ENCODE measurements at regions not wholly inside any gene's neighbourhood (a gene's known extent, or its start where the extent isn't known, plus 50 kb on each side); places are given as distances from the start of the nearest gene placed in this dataset.

DNA sequence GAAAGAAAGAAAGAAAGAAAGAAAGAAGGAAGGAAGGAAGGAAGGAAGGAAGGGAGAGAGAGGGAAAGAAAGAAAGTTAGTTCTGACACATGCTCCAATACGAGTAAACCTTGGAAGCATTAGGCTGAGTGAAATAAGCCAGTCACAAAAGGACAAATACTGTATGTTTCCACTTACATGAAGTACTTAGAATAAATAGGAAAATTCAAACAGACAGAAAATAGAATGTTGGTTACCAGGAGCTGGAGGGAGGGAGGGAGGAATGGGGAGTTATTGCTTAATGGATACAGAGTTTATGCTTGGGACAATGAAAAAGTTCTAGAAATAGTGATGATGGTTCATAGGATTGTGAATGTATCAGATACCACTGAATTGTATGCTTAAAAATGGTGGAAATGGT lies 75.2 kb upstream of the CDH4 start:
- H3K27ac ChIP-seq (ENCODE audit: low read depth, low read length) = no peak overlapping the region
- no peaks in the 10 kb centered on the region for H3K79me2 ChIP-seq (ENCODE audit: control insufficient read depth, insufficient read depth, low read length, unreplicated experiment)
- peaks cover 3% of the 10 kb centered on the region for H3K4me1 ChIP-seq (ENCODE audit: control insufficient read depth, insufficient read depth, low read length, unreplicated experiment)
- no peaks in the 10 kb centered on the region for H3K27me3 ChIP-seq (ENCODE audit: insufficient read depth, low read length)
- H3K36me3 ChIP-seq (ENCODE audit: insufficient read depth, low read length) = no peaks in the 10 kb centered on the region
- no peak overlapping the region for H3K4me3 ChIP-seq (ENCODE audit: low read depth, low read length)
- no peak overlapping the region for H2AFZ ChIP-seq (ENCODE audit: low read length, unreplicated experiment)

- H3K4me3 ChIP-seq (ENCODE audit: low read depth, low read length) = no peak overlapping the region
- H3K79me2 ChIP-seq (ENCODE audit: control insufficient read depth, insufficient read depth, low read length, unreplicated experiment) = no peaks in the 10 kb centered on the region
- no peak overlapping the region for H2AFZ ChIP-seq (ENCODE audit: low read length, unreplicated experiment)
- H3K36me3 ChIP-seq (ENCODE audit: insufficient read depth, low read length) = no peaks in the 10 kb centered on the region
- no peak overlapping the region for H3K27ac ChIP-seq (ENCODE audit: low read depth, low read length)
- no peaks in the 10 kb centered on the region for H3K27me3 ChIP-seq (ENCODE audit: insufficient read depth, low read length)
- peaks cover 3% of the 10 kb centered on the region for H3K4me1 ChIP-seq (ENCODE audit: control insufficient read depth, insufficient read depth, low read length, unreplicated experiment)
Measured at GRCh38 chr20:61178551-61179071, 73.5 kb upstream of the CDH4 start.

- no peaks in the 10 kb centered on the region for H3K36me3 ChIP-seq (ENCODE audit: insufficient read depth, low read length)
- no peaks in the 10 kb centered on the region for H3K79me2 ChIP-seq (ENCODE audit: control insufficient read depth, insufficient read depth, low read length, unreplicated experiment)
- no peak overlapping the region for H3K4me3 ChIP-seq (ENCODE audit: low read depth, low read length)
- no peaks in the 10 kb centered on the region for H3K27me3 ChIP-seq (ENCODE audit: insufficient read depth, low read length)
- no peak overlapping the region for H2AFZ ChIP-seq (ENCODE audit: low read length, unreplicated experiment)
- no peak overlapping the region for H3K27ac ChIP-seq (ENCODE audit: low read depth, low read length)
- H3K4me1 ChIP-seq (ENCODE audit: control insufficient read depth, insufficient read depth, low read length, unreplicated experiment) = peaks cover 21% of the 10 kb centered on the region
Measured at GRCh38 chr20:61184194-61184593, 67.9 kb upstream of the CDH4 start.

DNA sequence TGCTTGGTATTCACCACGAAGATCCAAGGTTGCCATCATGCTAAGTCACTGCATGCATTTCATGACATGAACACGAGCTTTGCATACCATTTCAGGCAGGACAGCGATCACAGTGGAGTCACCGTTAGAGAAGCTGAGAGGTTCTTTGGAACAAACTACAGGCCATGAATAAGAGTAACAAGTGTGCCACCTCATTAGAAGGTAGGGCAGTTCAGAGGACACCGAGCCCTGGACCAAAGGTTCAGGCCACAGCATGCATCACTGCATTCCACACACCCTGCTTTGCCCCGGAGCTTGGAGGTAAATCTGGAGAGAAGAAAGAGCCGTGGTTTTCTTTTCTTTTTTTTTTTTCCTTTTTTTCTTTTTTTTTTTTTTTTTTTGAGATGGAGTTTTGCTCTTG lies 66.9 kb upstream of the CDH4 start:
- H3K79me2 ChIP-seq (ENCODE audit: control insufficient read depth, insufficient read depth, low read length, unreplicated experiment) = no peaks in the 10 kb centered on the region
- H3K27ac ChIP-seq (ENCODE audit: low read depth, low read length) = peak overlapping the region; percentile 97
- peaks cover 21% of the 10 kb centered on the region for H3K4me1 ChIP-seq (ENCODE audit: control insufficient read depth, insufficient read depth, low read length, unreplicated experiment)
- no peak overlapping the region for H2AFZ ChIP-seq (ENCODE audit: low read length, unreplicated experiment)
- H3K27me3 ChIP-seq (ENCODE audit: insufficient read depth, low read length) = no peaks in the 10 kb centered on the region
- H3K36me3 ChIP-seq (ENCODE audit: insufficient read depth, low read length) = no peaks in the 10 kb centered on the region
- H3K4me3 ChIP-seq (ENCODE audit: low read depth, low read length) = no peak overlapping the region

DNA sequence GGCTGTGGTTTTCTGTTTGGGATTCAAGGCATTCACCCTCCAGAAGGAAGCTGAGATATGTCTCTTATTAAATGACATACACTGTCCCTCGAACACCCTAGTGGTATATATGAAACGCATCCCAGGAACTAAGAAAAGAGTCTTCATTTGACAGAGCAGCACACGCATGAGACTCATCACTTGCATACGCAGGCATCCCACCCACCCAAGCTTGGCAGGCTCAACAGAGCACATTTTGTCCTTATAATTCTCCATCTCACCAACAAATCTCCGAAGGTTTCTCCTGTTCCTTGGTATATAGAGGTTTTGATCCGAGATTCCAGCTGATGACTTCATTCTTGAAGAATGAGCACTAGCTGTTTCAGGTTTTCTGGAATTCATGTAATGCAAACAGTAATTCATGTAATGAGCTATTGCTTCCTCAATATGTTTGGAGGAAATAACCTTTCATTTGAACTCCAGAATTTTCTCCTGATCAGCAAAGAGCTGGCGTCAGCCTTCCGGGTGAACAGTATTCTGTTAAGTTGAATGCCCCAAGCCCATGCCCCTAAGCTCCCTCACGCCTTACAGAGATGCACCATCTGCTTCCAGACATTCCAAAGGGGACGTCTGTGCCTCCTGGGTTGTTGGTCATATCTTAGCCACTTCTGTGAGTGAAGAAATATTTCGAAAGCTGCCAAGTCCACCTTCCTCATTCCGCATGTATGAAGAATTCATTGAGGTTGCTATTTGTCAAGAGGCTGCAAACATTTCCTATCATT lies 66.0 kb upstream of the CDH4 start:
- Histone ChIP-seq H3K4me1 (ENCODE audit: control insufficient read depth, insufficient read depth, low read length, unreplicated experiment) (peaks cover 21% of the 10 kb centered on the region), H3K27ac (ENCODE audit: low read depth, low read length) (peak overlapping the region; percentile 97), H3K4me3 (ENCODE audit: low read depth, low read length) (peak overlapping the region; percentile 57), H3K36me3 (ENCODE audit: insufficient read depth, low read length) (no peaks in the 10 kb centered on the region), H2AFZ (ENCODE audit: low read length, unreplicated experiment) (no peak overlapping the region), H3K79me2 (ENCODE audit: control insufficient read depth, insufficient read depth, low read length, unreplicated experiment) (no peaks in the 10 kb centered on the region), H3K27me3 (ENCODE audit: insufficient read depth, low read length) (no peaks in the 10 kb centered on the region)

GRCh38 chr20:61186771-61187472 lies 65.1 kb upstream of the CDH4 start:
- no peaks in the 10 kb centered on the region for H3K27me3 ChIP-seq (ENCODE audit: insufficient read depth, low read length)
- no peaks in the 10 kb centered on the region for H3K36me3 ChIP-seq (ENCODE audit: insufficient read depth, low read length)

DNA sequence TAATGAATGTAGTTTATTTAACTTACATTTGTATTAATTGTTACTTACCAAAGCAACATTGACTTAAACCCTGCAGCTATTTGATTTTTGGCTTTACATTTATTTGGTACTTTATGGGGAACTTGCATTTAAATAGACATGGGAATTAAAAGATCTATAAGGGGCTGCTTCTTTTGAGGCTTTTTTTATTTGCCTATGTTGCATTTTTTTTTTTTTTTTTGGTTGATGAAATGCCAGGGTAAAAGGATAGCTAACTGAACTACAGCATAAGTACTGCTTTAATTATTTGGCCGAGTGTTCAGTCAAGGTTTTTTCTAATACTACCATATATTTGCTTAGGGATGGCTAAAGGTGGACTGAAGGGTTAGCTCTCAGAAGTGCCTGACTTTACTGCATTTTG lies 62.5 kb upstream of the CDH4 start:
- H3K79me2 ChIP-seq (ENCODE audit: control insufficient read depth, insufficient read depth, low read length, unreplicated experiment) = no peaks in the 10 kb centered on the region

More at GRCh38 chr20:61186771-61187472, 65.1 kb upstream of the CDH4 start:
- Histone ChIP-seq H3K4me3 (ENCODE audit: low read depth, low read length) (peak overlapping the region; percentile 57), H2AFZ (ENCODE audit: low read length, unreplicated experiment) (peak overlapping the region; percentile 19), H3K27ac (ENCODE audit: low read depth, low read length) (peak overlapping the region; percentile 97), H3K4me1 (ENCODE audit: control insufficient read depth, insufficient read depth, low read length, unreplicated experiment) (peaks cover 21% of the 10 kb centered on the region), H3K79me2 (ENCODE audit: control insufficient read depth, insufficient read depth, low read length, unreplicated experiment) (no peaks in the 10 kb centered on the region)

DNA sequence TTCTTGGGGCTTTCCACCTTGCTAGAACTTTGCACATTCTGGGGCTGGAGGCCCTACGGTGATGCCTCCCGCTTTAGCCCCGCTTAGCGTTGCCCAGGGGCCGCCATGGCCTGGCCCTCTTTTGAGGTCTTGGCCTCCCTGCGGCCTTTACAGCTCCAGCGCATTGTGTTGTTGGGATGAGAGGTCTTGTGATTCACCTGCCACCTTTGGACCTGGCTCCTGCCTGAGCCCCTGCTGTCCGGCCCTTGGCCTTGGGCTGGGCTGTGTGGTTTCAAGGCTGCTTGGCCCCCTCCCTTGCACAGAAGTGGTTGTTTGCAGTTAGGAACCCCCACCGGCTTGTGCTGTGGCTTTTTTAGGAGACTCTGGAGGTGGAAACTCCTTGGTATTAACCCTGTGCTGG lies 61.0 kb upstream of the CDH4 start:
- no peaks in the 10 kb centered on the region for H3K27me3 ChIP-seq (ENCODE audit: insufficient read depth, low read length)
- H2AFZ ChIP-seq (ENCODE audit: low read length, unreplicated experiment) = no peak overlapping the region
- H3K4me1 ChIP-seq (ENCODE audit: control insufficient read depth, insufficient read depth, low read length, unreplicated experiment) = peaks cover 12% of the 10 kb centered on the region
- H3K27ac ChIP-seq (ENCODE audit: low read depth, low read length) = no peak overlapping the region
- H3K4me3 ChIP-seq (ENCODE audit: low read depth, low read length) = no peak overlapping the region
- H3K79me2 ChIP-seq (ENCODE audit: control insufficient read depth, insufficient read depth, low read length, unreplicated experiment) = no peaks in the 10 kb centered on the region
- H3K36me3 ChIP-seq (ENCODE audit: insufficient read depth, low read length) = no peaks in the 10 kb centered on the region

More for the DNA sequence above, 62.5 kb upstream of the CDH4 start:
- Histone ChIP-seq H2AFZ (ENCODE audit: low read length, unreplicated experiment) (no peak overlapping the region), H3K4me3 (ENCODE audit: low read depth, low read length) (no peak overlapping the region), H3K27ac (ENCODE audit: low read depth, low read length) (no peak overlapping the region), H3K36me3 (ENCODE audit: insufficient read depth, low read length) (no peaks in the 10 kb centered on the region), H3K27me3 (ENCODE audit: insufficient read depth, low read length) (no peaks in the 10 kb centered on the region), H3K4me1 (ENCODE audit: control insufficient read depth, insufficient read depth, low read length, unreplicated experiment) (peaks cover 20% of the 10 kb centered on the region)

- H2AFZ ChIP-seq (ENCODE audit: low read length, unreplicated experiment) = no peak overlapping the region
- no peak overlapping the region for H3K4me3 ChIP-seq (ENCODE audit: low read depth, low read length)
- no peaks in the 10 kb centered on the region for H3K36me3 ChIP-seq (ENCODE audit: insufficient read depth, low read length)
- H3K27me3 ChIP-seq (ENCODE audit: insufficient read depth, low read length) = no peaks in the 10 kb centered on the region
- no peak overlapping the region for H3K27ac ChIP-seq (ENCODE audit: low read depth, low read length)
- peaks cover under 1% of the 10 kb centered on the region for H3K4me1 ChIP-seq (ENCODE audit: control insufficient read depth, insufficient read depth, low read length, unreplicated experiment)
- H3K79me2 ChIP-seq (ENCODE audit: control insufficient read depth, insufficient read depth, low read length, unreplicated experiment) = no peaks in the 10 kb centered on the region
Measured at GRCh38 chr20:61192337-61192950, 59.6 kb upstream of the CDH4 start.

DNA sequence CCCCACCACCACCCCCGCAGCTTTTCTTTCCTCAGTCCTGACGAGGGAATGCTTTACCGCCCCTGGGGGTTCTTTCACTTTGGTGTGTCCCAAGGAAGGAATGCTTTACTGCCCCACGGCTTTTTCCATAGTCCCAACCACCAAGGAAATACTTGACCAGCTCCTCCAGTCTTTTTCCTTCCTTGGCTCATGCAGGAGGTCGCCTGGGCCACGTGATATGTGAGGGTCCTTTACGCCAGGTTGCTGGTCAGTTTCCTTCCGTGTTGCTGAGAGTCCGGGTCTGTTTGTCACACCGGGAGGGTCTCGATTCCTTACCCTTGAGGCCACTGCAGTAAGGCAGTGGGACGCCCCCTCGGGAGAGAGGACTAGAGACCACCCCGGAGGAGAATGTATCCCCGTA lies 58.9 kb upstream of the CDH4 start:
- Histone ChIP-seq H2AFZ (ENCODE audit: low read length, unreplicated experiment) (no peak overlapping the region), H3K27me3 (ENCODE audit: insufficient read depth, low read length) (no peaks in the 10 kb centered on the region), H3K4me1 (ENCODE audit: control insufficient read depth, insufficient read depth, low read length, unreplicated experiment) (no peaks in the 10 kb centered on the region), H3K79me2 (ENCODE audit: control insufficient read depth, insufficient read depth, low read length, unreplicated experiment) (no peaks in the 10 kb centered on the region), H3K27ac (ENCODE audit: low read depth, low read length) (no peak overlapping the region), H3K4me3 (ENCODE audit: low read depth, low read length) (no peak overlapping the region), H3K36me3 (ENCODE audit: insufficient read depth, low read length) (no peaks in the 10 kb centered on the region)

All from ACC112 (cell line).